ENCODE measurements at regions not wholly inside any gene's neighbourhood (a gene's known extent, or its start where the extent isn't known, plus 50 kb on each side); places are given as distances from the start of the nearest gene placed in this dataset.

DNA sequence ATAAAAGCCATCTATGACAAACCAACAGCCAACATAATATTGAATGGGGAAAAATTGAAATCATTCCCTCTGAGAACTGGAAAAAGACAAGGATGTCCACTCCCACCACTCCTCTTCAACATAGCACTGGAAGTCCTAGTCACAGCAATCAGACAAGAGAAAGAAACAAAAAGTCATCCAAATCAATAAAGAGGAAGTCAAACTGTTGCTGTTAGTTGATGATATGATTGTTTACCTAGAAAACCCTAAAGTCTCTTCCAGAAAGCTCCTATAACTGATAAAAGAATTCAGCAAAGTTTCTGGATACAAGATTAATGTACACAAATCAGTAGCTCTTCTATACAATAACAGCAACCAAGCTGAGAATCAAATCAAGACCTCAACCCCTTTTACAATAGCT is 285.1 kb upstream of the PHF14 start:
- Histone ChIP-seq H4K8ac (replicated peaks; ENCODE audit: insufficient read length, low read depth, low read length) (no peak overlapping the region), H3K4me1 (ENCODE audit: insufficient read depth, low read length) (no peaks in the 10 kb centered on the region), H3K18ac (ENCODE audit: insufficient read length, low read depth, low read length) (no peak overlapping the region), H3K9me3 (ENCODE audit: control insufficient read depth, low read depth, low read length) (no peaks in the 10 kb centered on the region), H3K4me2 (ENCODE audit: insufficient read depth, insufficient read length, low read length) (no peak overlapping the region), H4K91ac (ENCODE audit: insufficient read length, low read depth, low read length) (no peak overlapping the region), H3K27me3 (ENCODE audit: insufficient read depth, low read length) (no peaks in the 10 kb centered on the region), H2AK5ac (ENCODE audit: insufficient read length, low read length) (no peak overlapping the region), H3K14ac (ENCODE audit: insufficient read depth, low read length) (no peak overlapping the region), H3K79me1 (ENCODE audit: insufficient read depth, low read depth, low read length, poor library complexity, severe bottlenecking) (no peaks in the 10 kb centered on the region), H3K23ac (ENCODE audit: insufficient read length, low read depth, low read length) (no peak overlapping the region), H2AFZ (ENCODE audit: low read length) (no peak overlapping the region), H3K27ac (ENCODE audit: insufficient read length, low read depth, low read length) (no peak overlapping the region), H3K79me2 (ENCODE audit: insufficient read depth, low read length) (no peaks in the 10 kb centered on the region), H2BK5ac (ENCODE audit: insufficient read length, low read length) (no peak overlapping the region), H3K9ac (ENCODE audit: extremely low read depth, insufficient read length, low read length) (no peak overlapping the region), H2BK20ac (ENCODE audit: low read depth, low read length, poor library complexity, severe bottlenecking) (no peak overlapping the region), H2BK120ac (ENCODE audit: low read depth, low read length, poor library complexity, severe bottlenecking) (no peak overlapping the region), H4K5ac (ENCODE audit: insufficient read length, low read depth, low read length) (no peak overlapping the region), H2BK12ac (ENCODE audit: insufficient read length, low read depth, low read length) (no peak overlapping the region), H3K56ac (ENCODE audit: insufficient read length, low read depth, low read length) (no peak overlapping the region), H2BK15ac (ENCODE audit: low read depth, low read length) (no peak overlapping the region), H3K23me2 (ENCODE audit: insufficient read length, low read depth, low read length, poor library complexity, severe bottlenecking) (no peaks in the 10 kb centered on the region), H3T11ph (ENCODE audit: low read length) (no peak overlapping the region), H3K4ac (ENCODE audit: low read depth, low read length) (no peak overlapping the region), H4K20me1 (ENCODE audit: control insufficient read depth, insufficient read depth, insufficient read length) (no peaks in the 10 kb centered on the region)
- Mint-ChIP-seq H3K9me3 (peaks cover 4 to 9% of the 10 kb centered on the region in 2 experiments; a peak in 4 of 5 replicates), H3K4me3 (no peak overlapping the region), H3K27me3 (ENCODE audit: low read depth) (no peaks in the 10 kb centered on the region), H3K36me3 (ENCODE audit: insufficient read depth in 1 of 3, low read depth in 3 of 3) (peaks cover 0 to 21% (median 4%) of the 10 kb centered on the region in 3 experiments; a peak in 5 of 7 replicates), H3K4me1 (no peaks in the 10 kb centered on the region; a peak in 1 of 4 replicates), H3K27ac (no peak overlapping the region)
- TF ChIP-seq, protein P1, sequence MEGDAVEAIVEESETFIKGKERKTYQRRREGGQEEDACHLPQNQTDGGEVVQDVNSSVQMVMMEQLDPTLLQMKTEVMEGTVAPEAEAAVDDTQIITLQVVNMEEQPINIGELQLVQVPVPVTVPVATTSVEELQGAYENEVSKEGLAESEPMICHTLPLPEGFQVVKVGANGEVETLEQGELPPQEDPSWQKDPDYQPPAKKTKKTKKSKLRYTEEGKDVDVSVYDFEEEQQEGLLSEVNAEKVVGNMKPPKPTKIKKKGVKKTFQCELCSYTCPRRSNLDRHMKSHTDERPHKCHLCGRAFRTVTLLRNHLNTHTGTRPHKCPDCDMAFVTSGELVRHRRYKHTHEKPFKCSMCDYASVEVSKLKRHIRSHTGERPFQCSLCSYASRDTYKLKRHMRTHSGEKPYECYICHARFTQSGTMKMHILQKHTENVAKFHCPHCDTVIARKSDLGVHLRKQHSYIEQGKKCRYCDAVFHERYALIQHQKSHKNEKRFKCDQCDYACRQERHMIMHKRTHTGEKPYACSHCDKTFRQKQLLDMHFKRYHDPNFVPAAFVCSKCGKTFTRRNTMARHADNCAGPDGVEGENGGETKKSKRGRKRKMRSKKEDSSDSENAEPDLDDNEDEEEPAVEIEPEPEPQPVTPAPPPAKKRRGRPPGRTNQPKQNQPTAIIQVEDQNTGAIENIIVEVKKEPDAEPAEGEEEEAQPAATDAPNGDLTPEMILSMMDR (conservative IDR thresholded peaks at IDR 0.05), result no peak
- no peak for DNase-seq

Measured in H9 (cell line).